ENCODE measurements at regions not wholly inside any gene's neighbourhood (a gene's known extent, or its start where the extent isn't known, plus 50 kb on each side); places are given as distances from the start of the nearest gene placed in this dataset.

DNA sequence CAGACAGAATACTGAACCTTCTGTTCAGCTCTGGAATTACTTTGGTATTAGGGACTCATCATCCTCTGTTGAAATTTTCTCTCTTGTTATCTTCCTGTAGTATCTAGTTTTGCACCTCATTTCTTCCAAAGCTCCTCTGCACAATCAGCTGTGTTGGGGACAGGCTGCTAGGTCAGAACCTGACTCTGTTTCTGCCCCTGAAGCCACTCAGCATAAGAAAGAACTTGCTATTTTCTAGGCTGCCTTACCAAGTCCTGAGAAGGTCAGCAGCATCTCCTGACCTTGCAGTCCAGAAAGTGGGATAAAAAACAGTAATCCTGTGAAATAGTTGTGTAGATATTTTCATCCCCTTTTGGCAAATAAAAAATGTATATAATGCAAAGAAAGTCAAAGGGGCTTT, 862.6 kb downstream of the SORCS3 start:
- no peak for DNase-seq

DNA sequence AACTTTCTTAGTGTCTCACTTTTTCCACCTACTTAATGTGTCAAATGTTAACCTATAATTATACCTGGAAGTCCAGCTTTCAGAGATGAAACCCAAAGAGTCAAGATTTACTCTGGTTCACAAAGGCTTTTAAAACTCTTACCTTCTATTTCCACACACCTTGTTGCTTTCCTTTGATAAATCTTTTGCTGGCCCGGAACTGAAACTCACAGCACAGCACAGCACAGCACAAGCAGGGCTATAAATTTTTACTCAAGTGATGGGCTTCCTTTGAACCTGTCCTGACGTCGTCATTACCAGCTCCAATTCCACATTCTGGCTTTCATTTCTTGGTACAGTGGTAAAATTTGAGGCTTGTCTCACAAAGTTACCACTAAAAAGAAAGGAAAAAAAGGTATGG, 861.0 kb downstream of the SORCS3 start:
- no peak for DNase-seq

DNA sequence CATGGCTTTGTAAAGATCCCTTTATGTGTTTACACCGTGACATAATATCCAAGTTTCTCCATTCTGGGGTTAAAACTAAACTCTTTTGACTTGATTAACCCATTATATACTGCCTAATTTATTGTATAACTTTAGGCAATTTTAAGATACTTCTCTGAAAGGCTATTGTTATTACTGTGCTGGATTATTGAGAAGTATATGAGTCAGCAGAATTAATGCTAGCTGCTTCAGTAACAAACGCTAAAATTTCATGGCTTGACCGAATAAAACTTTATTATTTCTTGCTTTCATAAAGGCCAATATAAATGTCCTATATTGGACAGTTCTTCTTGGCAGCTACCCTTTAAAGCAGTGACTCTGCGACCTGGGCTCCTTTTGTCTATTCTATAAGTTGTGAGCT, 853.9 kb downstream of the SORCS3 start:
- DNase-seq, result no peak

DNA sequence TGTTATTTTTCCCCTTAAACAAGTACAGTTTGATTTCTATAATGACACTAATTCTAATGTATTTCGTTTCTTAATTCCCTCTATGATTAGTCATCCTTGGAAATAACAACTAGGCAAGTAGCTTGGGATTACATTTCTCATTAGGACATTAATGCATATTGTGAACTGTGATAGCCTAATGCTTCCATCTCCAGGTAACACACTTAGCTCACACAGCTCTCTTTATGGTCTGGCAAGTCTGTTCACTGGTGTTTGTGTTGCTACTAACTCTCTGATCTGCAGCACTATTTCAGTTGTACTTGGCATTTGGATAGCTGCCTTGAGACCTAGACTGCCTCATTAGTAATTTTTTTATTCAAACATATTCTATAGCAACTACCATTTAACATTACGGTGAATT, 853.2 kb downstream of the SORCS3 start:
- no peak for DNase-seq

DNA sequence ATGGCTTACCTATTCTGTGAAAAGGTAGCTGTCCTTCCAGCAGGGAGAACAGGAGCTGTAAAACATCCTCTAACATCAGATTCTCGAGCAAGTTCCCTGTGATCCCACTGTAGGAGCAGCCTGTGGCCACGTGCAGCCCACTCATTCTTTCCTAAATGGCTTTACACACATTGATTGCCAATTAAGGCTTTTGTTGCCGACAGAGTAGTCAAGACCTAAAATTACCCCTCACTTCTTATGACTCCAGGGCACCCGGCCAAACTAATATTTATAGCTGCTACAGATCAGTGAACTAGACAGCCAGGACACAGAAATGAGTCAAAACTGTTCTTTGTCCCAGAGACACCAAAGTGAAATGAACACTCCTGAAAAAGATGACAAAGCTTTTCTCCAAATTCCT, 832.1 kb downstream of the SORCS3 start:
- no peak for DNase-seq

DNA sequence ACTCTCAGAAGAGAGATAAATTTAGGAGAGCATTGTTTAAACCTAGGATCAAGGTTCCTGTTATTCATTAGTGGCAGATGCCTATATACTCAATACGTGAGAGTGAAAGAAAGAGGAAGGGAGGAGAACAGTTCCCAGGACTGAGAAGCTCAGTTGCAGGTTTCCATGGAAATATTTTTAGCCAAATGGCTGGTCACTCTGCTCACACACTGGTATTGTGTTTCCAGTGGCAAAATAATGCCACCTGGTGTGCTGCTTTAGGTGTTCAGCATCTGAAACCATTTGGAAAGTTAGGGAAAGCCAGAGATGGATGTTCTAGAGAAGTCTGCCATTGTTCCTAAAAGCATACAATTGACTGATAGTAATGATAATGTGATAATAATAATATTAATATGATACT, 827.7 kb downstream of the SORCS3 start:
- DNase-seq, result no peak

DNA sequence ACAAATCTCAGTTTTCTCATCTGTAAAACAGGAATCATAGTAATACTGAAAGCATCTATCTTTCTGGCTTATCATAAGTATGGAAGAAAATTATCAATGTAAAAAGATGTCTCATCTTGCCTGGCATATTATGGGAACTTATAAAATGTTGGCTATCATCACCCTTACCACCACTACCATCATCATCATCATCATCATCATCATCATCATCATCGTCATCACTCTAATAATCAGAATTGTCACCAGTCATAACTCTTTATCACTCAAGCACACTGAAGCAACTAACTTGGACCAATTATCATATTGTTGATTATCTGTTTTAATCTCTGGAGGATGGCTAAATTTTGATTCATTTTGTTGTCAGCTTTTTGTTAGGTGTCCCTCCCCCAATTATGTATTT, 825.4 kb downstream of the SORCS3 start:
- no peak for DNase-seq

DNA sequence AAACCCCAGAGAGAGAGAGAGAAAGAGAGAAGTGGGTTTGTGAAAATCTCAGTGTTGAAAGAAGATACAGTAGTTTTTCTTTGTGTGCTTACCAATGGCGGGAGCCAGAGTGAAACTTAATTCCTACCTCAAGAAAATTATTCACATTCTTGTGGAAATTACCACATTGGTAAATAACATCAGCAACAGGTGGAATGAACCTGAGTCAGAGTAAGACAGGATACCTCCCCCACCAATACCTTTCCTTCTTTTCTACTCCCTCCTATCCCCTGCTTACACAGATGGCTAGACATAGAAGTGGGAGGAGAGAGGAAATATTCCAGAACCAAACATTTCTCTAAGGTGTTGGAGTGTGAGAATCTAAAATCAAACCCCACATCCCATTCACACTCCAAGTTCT, 793.9 kb downstream of the SORCS3 start:
- no peak for DNase-seq

DNA sequence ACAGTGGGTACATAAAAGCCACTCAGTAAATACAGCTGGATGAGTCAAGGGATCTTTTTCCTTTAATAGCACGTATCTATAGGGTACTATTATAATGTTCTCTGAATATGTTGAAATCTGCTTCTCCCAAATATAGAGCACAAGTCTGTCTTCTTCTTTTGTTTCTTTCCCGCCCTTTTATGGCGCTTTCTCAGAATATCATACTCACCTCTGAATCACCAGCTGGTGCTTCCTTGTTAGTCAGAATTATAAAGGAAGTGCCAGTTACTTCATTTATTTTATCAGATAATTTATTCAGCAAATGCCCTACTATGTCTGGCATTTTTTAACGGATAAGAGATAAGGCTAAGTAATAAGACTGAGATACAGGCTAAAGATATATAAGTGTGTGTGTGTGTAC, 772.9 kb downstream of the SORCS3 start:
- DNase-seq, result no peak

DNA sequence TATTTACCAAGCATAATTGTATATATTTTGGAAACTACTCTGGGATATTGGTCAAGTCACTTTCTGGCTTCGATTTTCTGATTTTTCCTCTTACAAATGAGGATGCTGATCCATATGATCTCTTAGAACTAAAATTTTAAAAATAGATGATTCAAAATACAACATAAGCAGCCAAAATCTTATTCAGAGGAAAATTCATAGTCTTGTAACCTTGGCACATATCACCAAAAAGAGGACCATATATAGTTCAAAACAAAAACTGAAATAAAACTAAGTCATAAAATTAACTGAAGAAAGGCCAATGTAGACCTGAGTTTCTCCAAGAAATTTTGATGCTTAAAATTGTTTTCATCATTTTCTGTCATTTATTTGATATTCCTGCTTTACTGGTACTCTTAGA, 768.3 kb downstream of the SORCS3 start:
- no peak for DNase-seq

DNA sequence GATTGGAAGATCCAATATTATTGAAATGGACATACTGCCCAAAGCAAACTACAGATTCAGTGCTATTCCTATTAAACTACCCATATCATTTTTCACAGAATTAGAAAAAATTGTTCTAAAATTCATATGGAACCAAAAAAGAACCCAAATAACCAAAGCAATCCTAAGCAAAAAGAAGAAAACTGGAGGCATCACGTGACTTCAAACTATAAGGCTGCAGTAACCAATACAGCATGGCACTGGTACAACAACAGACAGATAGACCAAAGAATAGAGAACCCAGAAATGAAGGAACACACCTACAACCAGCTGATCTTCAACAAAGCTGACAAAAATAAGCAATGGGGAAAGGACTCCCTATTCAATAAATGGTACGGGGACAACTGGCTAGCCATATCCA, 765.4 kb downstream of the SORCS3 start:
- DNase-seq, result no peak

DNA sequence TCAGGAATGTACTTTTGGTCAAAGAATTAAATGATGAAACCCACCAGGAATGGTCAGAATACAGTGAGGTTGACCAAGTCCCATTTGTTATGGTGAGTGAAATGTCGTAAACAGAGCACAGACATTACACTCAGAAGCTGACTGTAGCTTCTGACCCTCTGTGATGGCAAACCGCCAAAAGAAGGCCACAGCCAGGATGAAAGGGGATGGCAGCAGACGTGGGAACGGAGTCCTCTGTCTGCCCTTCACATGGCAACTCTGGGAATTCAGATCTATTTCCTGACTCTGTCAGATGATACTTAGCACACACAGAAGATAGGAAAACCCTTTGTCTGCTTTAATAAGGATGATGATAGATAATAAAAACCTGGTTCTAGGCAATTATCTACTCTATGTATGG, 757.1 kb downstream of the SORCS3 start:
- DNase-seq, result no peak

DNA sequence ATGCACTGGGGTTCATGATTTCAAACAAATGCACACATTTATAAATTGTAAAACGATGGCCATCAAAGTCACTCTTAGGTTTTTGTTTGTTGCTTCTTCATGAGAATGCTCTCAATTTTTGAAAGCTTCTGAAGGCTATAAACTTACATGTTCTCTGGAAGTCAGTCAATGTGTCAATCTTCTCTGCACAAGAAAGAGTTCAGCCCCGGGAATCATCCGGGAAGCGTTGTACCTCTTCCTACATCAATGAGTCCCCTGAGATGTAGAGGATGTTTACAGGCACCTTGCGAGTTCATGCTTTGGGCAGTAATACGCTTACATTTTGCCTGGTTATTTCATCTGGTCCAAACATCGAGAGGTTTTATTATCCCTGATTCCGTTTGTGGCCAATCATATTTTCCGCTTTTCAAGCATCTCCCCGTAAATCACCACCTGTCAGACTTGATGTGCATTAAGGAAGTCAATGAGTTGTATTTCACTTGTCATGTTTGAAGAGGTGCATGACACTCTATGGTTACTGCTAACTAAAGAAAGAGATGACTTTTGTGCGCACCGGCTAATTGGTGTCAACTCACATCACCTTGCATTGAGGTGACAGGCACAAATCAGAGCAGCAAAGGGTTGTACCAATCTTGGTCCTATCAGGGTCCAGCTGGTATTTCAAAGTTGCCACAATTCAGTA, 750.7 kb downstream of the SORCS3 start:
- DNase-seq, result no peak

DNA sequence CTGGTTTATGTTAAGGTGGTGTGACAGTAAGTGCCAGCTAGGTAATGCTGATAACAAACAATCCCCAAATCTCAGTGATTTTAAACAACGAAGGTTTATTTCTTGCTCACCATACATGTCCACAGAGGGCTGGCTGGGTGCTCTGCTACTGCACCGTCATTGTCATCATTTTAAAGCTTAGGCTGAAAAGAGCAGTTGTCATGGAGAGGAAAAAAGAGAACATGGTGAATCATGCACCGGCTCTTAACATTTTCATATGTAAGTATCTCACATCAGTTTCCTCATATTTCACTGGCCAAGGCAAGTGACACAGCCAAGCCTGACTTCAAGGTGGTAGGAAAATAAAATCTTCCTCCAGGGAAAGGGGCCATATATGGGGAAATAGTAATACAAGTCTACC, 746.9 kb downstream of the SORCS3 start:
- no peak for DNase-seq

DNA sequence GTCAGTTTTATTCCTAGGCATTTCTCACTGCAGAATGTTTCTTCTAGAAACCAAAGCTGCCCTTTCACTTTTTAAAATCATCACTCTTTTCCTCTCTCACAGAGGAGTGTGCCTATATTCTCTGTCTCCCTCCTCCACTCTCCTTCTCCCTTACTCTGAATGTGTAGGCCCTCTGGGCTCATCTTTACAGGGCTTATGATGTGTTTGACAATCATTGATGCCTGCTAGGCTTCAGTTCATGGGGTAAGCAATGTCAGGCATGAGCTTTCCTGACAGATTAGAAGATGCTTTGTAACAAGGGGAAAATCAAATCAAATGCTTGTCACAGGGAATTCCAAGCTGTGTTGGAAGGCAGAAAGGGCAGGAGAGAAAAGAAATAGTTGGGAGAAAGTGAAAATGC, 742.9 kb downstream of the SORCS3 start:
- no peak for DNase-seq

DNA sequence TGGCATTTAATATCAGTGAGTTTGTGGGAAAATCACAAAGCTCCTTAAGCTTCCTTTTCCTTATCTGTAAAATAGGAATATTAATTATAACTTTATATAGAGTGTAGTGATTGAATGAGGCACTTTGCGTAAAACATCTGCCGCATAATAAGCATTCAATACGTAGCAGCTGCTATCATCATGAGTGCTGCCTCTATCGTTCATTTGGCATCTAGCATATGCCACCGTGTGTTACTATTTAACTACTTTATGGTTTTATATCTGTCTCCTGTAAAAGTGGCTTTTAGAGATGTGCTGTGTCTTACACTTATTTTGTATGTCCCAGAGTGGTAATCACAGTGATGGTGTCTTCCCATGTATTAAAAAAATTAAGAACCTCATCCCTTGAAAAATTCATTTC, 729.6 kb downstream of the SORCS3 start:
- DNase-seq, result no peak

DNA sequence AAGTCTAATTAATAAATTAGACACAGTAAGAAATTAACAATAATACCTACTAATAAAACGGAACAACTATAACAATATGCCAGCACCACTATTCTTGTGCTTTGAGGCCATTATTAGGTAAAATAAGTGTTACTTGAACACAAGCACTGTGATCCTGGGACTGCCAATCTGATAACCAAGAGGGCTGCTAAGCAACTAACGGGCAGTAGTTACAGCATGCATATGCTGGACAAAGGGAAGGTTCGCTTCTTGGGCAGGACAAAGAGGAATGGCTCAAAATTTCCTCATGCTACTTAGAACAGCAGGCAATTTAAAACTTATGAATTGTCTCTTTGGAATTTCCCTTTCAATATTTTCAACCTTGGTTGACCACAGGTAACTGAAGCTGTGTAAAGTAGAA, 718.6 kb downstream of the SORCS3 start:
- no peak for DNase-seq

DNA sequence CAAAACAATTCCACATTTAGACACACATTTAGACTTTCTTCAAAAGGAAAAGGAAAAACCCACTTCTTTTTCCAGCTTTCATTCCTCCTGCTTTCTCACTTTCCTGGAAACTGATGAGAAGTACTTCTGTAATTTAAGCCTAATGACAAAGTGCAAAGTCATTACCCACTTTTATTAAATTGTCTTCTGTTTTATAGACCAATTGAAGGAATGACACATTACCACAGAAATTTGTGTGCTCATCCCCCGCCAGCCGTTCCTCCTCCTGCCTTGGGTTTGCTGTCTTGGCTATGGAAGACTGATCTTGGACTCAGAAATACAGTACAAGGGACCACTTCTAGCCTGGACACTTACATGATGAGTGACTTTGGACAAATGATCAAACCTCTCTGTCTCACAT, 717.8 kb downstream of the SORCS3 start:
- no peak for DNase-seq

DNA sequence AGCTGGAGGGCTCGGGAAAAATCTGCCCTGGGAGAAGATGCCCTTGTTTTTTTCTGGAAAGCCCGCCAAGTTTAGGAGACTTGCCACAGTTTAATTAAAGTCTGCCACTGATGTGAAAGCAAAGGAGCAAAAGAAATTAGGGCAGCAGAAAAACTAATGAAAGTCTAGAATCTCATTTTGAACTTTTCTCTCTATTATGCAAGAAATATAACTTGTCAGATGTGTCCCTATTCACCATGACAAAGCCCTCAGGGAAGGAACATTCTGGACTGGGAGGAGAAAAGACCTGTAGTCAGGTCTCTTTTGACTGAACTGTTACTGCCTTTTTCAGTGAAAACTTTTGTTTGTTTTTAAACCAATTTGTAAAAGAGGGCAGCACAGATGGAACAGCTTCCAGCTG, 715.5 kb downstream of the SORCS3 start:
- no peak for DNase-seq

DNA sequence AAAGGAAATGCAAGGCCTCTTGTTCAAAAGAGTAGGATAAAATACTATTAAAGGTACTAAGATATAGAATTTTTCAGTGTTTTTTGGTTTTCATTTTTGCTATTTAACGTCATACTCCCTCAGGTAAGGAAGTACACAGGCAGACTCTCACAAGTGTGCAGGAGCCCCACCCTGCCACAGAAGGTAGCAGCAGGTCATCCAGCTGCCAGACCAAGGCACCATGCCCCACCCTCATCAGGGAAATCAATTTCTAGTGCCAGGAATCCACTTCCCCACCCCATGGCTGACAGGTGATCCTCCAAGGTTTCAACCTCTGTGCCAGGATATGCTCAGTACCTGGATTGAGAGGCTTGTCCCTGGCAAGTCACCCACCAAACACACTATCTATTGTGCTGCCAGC, 712.9 kb downstream of the SORCS3 start:
- no peak for DNase-seq

DNA sequence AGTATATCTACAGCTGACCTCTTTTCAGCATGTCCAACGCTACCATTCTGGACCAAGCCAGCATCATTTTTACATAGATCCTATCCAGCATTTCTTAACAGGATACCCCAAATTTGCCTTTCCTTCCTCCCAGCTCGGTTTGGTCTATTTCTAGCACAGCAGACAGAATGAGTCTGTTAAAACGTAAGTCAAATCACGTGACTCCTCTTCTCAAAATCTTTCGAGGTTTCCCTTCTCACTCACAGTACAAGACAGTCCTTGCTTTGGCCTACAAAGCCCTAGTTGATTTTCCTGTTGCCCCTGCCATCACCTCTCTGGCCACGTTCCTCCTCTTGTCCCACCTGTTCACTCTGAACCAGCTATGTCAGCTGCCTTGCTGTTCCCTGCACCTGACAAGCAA, 711.7 kb downstream of the SORCS3 start:
- DNase-seq, result no peak

DNA sequence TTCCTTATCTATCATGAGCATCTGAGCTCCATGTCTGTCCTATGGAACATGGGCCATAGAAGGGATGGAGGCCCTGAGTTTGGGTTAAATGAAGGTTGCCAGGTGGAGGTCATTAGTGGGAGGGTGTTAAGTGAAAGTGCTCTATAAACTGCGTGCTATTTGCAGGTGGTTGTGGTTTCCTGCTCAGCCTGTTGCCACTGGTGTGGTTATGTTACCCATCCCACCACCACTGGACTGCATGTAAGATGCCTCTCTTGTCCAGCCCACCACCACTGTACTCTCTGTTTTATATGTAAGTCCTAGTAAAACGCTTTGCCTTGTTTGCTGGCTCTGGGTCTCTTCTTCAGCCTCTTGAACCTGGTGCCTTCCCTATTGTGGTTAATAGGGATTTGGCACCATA, 711.2 kb downstream of the SORCS3 start:
- no peak for DNase-seq

DNA sequence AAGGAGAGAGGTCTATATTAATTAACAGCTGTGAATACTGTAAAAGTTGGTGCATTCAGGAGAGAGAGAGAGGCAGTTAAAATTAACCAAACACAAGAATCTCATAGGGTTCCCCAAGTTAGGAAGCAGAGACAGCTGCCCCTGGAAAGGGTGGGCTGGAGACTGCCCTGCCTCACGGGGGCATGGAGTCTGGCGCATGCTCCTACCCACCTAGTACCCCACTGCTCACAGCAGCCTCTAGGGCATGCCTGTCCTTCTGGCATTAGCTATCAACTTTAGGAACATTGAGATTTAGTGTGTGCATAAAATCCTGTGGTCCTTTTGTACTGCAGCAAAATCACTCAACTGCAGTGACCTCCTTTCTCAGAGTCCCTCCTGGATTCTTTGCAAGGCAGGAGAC, 710.1 kb downstream of the SORCS3 start:
- no peak for DNase-seq

DNA sequence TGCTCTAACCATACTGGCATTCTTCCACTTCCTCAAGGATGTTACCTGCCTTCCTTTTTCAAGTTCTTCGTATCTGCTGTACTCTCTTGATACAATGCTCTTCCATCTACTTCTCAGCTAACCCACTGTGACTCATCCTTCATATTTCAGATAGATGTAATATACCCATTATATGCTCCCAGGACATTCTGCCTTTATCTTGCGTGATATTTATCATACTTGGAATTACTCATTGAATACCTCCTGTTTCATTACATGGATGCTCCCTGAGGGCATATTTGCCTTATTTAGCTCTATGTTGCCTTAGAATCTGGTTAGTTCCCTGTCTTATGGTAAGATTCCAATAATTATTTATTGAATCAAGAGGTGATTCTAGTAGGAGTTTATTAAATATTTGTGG, 706.4 kb downstream of the SORCS3 start:
- DNase-seq, result no peak

DNA sequence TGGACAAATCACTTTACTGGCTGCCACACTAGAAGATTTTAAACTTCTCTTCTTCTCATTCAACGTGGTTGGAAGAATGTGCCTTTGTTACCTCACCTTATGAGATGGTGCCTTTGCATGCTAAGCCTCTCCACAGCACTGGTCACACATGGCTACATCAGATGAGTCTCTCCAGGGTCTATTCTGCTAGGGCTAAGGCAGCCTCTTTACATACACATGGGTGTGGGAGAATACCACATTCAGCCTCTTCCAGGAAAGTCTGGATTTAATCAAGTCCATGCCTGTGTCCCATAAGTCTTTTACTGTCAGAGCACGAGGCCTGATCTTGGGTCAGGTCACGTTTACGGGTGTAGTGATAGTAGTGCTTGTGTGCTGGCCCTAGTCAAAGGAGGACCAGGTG, 701.5 kb downstream of the SORCS3 start:
- DNase-seq, result no peak

DNA sequence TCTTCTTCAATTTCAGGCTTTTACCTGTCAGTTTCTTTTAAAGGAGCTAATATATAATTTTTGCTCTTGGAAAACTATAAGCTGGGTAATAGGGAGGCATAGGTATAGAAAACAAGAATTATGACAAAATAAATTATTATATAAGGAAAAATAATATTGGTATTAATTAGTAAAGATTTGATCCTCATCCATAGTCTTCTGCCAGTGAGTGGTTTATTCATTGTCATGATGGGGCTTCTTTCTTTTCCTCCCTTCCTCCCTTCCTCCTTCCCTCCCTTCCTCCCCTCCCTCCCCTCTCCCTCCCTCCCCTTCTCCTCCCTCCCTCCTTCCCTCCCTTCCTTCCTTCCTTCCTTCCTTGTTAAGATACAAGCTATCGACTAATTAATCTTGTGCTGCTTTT, 698.6 kb downstream of the SORCS3 start:
- no peak for DNase-seq
